Activated T-cell treated with anti-CD3 and anti-CD28 coated beads, Interleukin-2, amount 50 U/mL, for 4 hours (primary cell): ENCODE measurements at regions not wholly inside any gene's neighbourhood (a gene's known extent, or its start where the extent isn't known, plus 50 kb on each side); places are given as distances from the start of the nearest gene placed in this dataset.

Source experiments
- ATAC-seq, 2 donors: fragments of 200-7000 bp; cut with Tn5 transposase; one replicate each; pipeline ENCODE4 v1.10.0; 2021
- DNase-seq: peaks from one replicate; pipeline ENCODE4 v3.0.0-alpha.2; 2020
- H3K27me3 Mint-ChIP-seq: one replicate; pipeline ENCODE4 v1.8.0; 2021; ENCODE audit warnings: low read depth, mixed read lengths
- H3K36me3 Mint-ChIP-seq: one replicate; pipeline ENCODE4 v1.8.0; 2022; ENCODE audit warnings: mixed read lengths; ENCODE audit not compliant: insufficient read depth
- H3K4me1 Mint-ChIP-seq: one replicate; pipeline ENCODE4 v1.8.0; 2021; ENCODE audit warnings: low read depth, mixed read lengths
- H3K4me3 Mint-ChIP-seq: one replicate; pipeline ENCODE4 v1.8.0; 2021; ENCODE audit warnings: mild to moderate bottlenecking, moderate library complexity, mixed read lengths
- H3K9me3 Mint-ChIP-seq: one replicate; pipeline ENCODE4 v1.8.0; 2021; ENCODE audit warnings: mixed read lengths

GRCh38 chr2:123901256-123901655 is 123.8 kb upstream of the CNTNAP5 start:
- Mint-ChIP-seq H3K36me3 (no peaks in the 10 kb centered on the region), H3K27me3 (no peaks in the 10 kb centered on the region), H3K9me3 (peaks cover 30% of the 10 kb centered on the region), H3K4me3 (no peak overlapping the region), H3K4me1 (no peaks in the 10 kb centered on the region)
- ATAC-seq (no peak), DNase-seq (no peak)

- no peaks in the 10 kb centered on the region for H3K36me3 Mint-ChIP-seq
- ATAC-seq = no peak
- no peaks in the 10 kb centered on the region for H3K4me1 Mint-ChIP-seq
Observed at GRCh38 chr2:123906361-123906760, 118.7 kb upstream of the CNTNAP5 start.

GRCh38 chr2:123908522-123908921 is 116.6 kb upstream of the CNTNAP5 start:
- Mint-ChIP-seq H3K9me3 (peaks cover 12% of the 10 kb centered on the region), H3K4me3 (no peak overlapping the region), H3K36me3 (no peaks in the 10 kb centered on the region), H3K27me3 (no peaks in the 10 kb centered on the region), H3K4me1 (no peaks in the 10 kb centered on the region)
- no peak for DNase-seq
- no peak for ATAC-seq

More at GRCh38 chr2:123906361-123906760, 118.7 kb upstream of the CNTNAP5 start:
- Mint-ChIP-seq H3K27me3 (no peaks in the 10 kb centered on the region), H3K9me3 (peaks cover 15% of the 10 kb centered on the region), H3K4me3 (no peak overlapping the region)
- DNase-seq = no peak

GRCh38 chr2:123912171-123912570 is 112.9 kb upstream of the CNTNAP5 start:
- H3K36me3 Mint-ChIP-seq = no peaks in the 10 kb centered on the region
- no peaks in the 10 kb centered on the region for H3K27me3 Mint-ChIP-seq
- no peaks in the 10 kb centered on the region for H3K4me1 Mint-ChIP-seq
- DNase-seq (no peak), ATAC-seq (no peak)
- H3K4me3 Mint-ChIP-seq = no peak overlapping the region
- peaks cover 9% of the 10 kb centered on the region for H3K9me3 Mint-ChIP-seq

- Mint-ChIP-seq H3K4me1 (no peaks in the 10 kb centered on the region), H3K9me3 (peaks cover 5% of the 10 kb centered on the region), H3K36me3 (no peaks in the 10 kb centered on the region), H3K4me3 (no peak overlapping the region), H3K27me3 (no peaks in the 10 kb centered on the region)
- no peak for DNase-seq
- no peak for ATAC-seq
Observed at GRCh38 chr2:123913143-123913735, 111.8 kb upstream of the CNTNAP5 start.

- DNase-seq (no peak), ATAC-seq (no peak)
- Mint-ChIP-seq H3K9me3 (peaks cover 5% of the 10 kb centered on the region), H3K4me3 (no peak overlapping the region), H3K4me1 (no peaks in the 10 kb centered on the region), H3K36me3 (no peaks in the 10 kb centered on the region), H3K27me3 (no peaks in the 10 kb centered on the region)
Observed at GRCh38 chr2:123915380-123915779, 109.7 kb upstream of the CNTNAP5 start.

GRCh38 chr2:123916051-123916450 is 109.0 kb upstream of the CNTNAP5 start:
- no peaks in the 10 kb centered on the region for H3K36me3 Mint-ChIP-seq
- H3K27me3 Mint-ChIP-seq = no peaks in the 10 kb centered on the region
- ATAC-seq (no peak), DNase-seq (no peak)
- no peaks in the 10 kb centered on the region for H3K4me1 Mint-ChIP-seq
- H3K4me3 Mint-ChIP-seq = no peak overlapping the region
- H3K9me3 Mint-ChIP-seq = peaks cover 5% of the 10 kb centered on the region

- DNase-seq (no peak), ATAC-seq (no peak)
- Mint-ChIP-seq H3K36me3 (no peaks in the 10 kb centered on the region), H3K9me3 (peaks cover 5% of the 10 kb centered on the region), H3K4me1 (no peaks in the 10 kb centered on the region), H3K4me3 (no peak overlapping the region), H3K27me3 (no peaks in the 10 kb centered on the region)
Observed at GRCh38 chr2:123916531-123916930, 108.6 kb upstream of the CNTNAP5 start.

- Mint-ChIP-seq H3K27me3 (no peaks in the 10 kb centered on the region), H3K36me3 (no peaks in the 10 kb centered on the region), H3K4me1 (no peaks in the 10 kb centered on the region), H3K4me3 (no peak overlapping the region), H3K9me3 (peaks cover 8% of the 10 kb centered on the region)
- ATAC-seq (no peak), DNase-seq (no peak)
Observed at GRCh38 chr2:123917241-123917640, 107.8 kb upstream of the CNTNAP5 start.

GRCh38 chr2:123928358-123928757 is 96.7 kb upstream of the CNTNAP5 start:
- no peaks in the 10 kb centered on the region for H3K27me3 Mint-ChIP-seq
- H3K36me3 Mint-ChIP-seq = no peaks in the 10 kb centered on the region
- no peak overlapping the region for H3K4me3 Mint-ChIP-seq
- peaks cover 24% of the 10 kb centered on the region for H3K9me3 Mint-ChIP-seq
- no peak for DNase-seq
- ATAC-seq = no peak
- H3K4me1 Mint-ChIP-seq = no peaks in the 10 kb centered on the region

GRCh38 chr2:123935405-123935804 is 89.7 kb upstream of the CNTNAP5 start:
- H3K4me3 Mint-ChIP-seq = no peak overlapping the region
- ATAC-seq = no peak

GRCh38 chr2:123953846-123954245 is 71.2 kb upstream of the CNTNAP5 start:
- Mint-ChIP-seq H3K36me3 (no peaks in the 10 kb centered on the region), H3K27me3 (no peaks in the 10 kb centered on the region), H3K9me3 (peaks cover 7% of the 10 kb centered on the region), H3K4me3 (no peak overlapping the region), H3K4me1 (no peaks in the 10 kb centered on the region)
- ATAC-seq (no peak), DNase-seq (no peak)

More at GRCh38 chr2:123935405-123935804, 89.7 kb upstream of the CNTNAP5 start:
- Mint-ChIP-seq H3K27me3 (no peaks in the 10 kb centered on the region), H3K4me1 (no peaks in the 10 kb centered on the region), H3K36me3 (no peaks in the 10 kb centered on the region), H3K9me3 (peaks cover 19% of the 10 kb centered on the region)
- no peak for DNase-seq

- Mint-ChIP-seq H3K27me3 (no peaks in the 10 kb centered on the region), H3K4me3 (no peak overlapping the region), H3K36me3 (no peaks in the 10 kb centered on the region), H3K9me3 (peaks cover 15% of the 10 kb centered on the region), H3K4me1 (no peaks in the 10 kb centered on the region)
- ATAC-seq (no peak), DNase-seq (no peak)
Observed at GRCh38 chr2:123958011-123958410, 67.1 kb upstream of the CNTNAP5 start.

- Mint-ChIP-seq H3K4me3 (no peak overlapping the region), H3K9me3 (peaks cover 13% of the 10 kb centered on the region), H3K27me3 (no peaks in the 10 kb centered on the region), H3K36me3 (no peaks in the 10 kb centered on the region), H3K4me1 (no peaks in the 10 kb centered on the region)
- DNase-seq (no peak), ATAC-seq (no peak)
Observed at GRCh38 chr2:123961576-123961975, 63.5 kb upstream of the CNTNAP5 start.

- DNase-seq (no peak), ATAC-seq (no peak)
- Mint-ChIP-seq H3K36me3 (no peaks in the 10 kb centered on the region), H3K4me1 (no peaks in the 10 kb centered on the region), H3K27me3 (no peaks in the 10 kb centered on the region), H3K4me3 (no peak overlapping the region), H3K9me3 (peaks cover 7% of the 10 kb centered on the region)
Observed at GRCh38 chr2:123971564-123972318, 53.3 kb upstream of the CNTNAP5 start.
